HFF-Myc (cell line): ENCODE measurements at regions not wholly inside any gene's neighbourhood (a gene's known extent, or its start where the extent isn't known, plus 50 kb on each side); places are given as distances from the start of the nearest gene placed in this dataset.

Experiments used
- DNase-seq: peaks from one replicate; pipeline ENCODE4 v3.0.0-alpha.2; 2011; ENCODE audit warnings: low read depth; ENCODE audit errors: extremely low read depth
- H3K4me3 ChIP-seq: replicated peaks from 2 replicates; pipeline ENCODE4 v1.5.1; 2011; ENCODE audit warnings: low read depth, mild to moderate bottlenecking, control low read depth, low read length
- CTCF ChIP-seq: IDR thresholded peaks from 2 replicates; pipeline ENCODE4 v1.5.1; 2012; ENCODE audit warnings: mild to moderate bottlenecking, low read depth, low read length, control low read depth; ENCODE audit errors: missing control alignments

- DNase-seq: no peak
- no peak for TF ChIP-seq CTCF
- no peak overlapping the region for H3K4me3 ChIP-seq
Measured at GRCh38 chr9:14512942-14513341, 180.3 kb downstream of the ZDHHC21 start.

- TF ChIP-seq CTCF: no peak
- H3K4me3 ChIP-seq: no peak overlapping the region
- no peak for DNase-seq
Measured at GRCh38 chr9:14511452-14511851, 181.8 kb downstream of the ZDHHC21 start.

GRCh38 chr9:14508884-14509283 is 184.3 kb downstream of the ZDHHC21 start:
- H3K4me3 ChIP-seq: no peak overlapping the region
- DNase-seq: no peak
- no peak for TF ChIP-seq CTCF

GRCh38 chr9:14501366-14501765 is 187.4 kb upstream of the NFIB start:
- no peak overlapping the region for H3K4me3 ChIP-seq
- no peak for TF ChIP-seq CTCF
- no peak for DNase-seq

GRCh38 chr9:14500705-14501104 is 186.8 kb upstream of the NFIB start:
- no peak for DNase-seq
- no peak for TF ChIP-seq CTCF
- no peak overlapping the region for H3K4me3 ChIP-seq

DNA sequence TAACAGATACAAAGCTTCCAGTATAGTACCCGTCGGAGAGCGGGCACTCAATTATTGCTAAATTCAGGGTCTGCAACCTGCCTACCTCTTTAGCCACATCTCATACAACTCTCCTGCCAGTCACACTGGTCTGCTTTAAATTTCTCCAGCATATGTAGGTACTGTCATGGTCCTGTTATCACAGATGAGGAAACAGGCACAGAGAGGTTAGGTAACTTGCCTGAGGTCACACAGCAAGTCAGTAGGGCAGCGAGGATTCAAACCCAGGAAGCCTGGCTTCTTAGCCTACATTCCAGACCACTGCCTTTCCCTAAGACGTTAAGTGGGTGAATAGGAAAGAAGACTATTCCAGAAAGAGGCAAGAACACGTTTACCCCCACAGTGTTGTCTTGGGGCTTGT is 186.0 kb upstream of the NFIB start:
- H3K4me3 ChIP-seq: no peak overlapping the region
- no peak for TF ChIP-seq CTCF
- DNase-seq: no peak

GRCh38 chr9:14498824-14499223 is 184.9 kb upstream of the NFIB start:
- TF ChIP-seq CTCF: no peak
- H3K4me3 ChIP-seq: no peak overlapping the region
- DNase-seq: no peak
